GM18499 (cell line): ENCODE measurements at regions not wholly inside any gene's neighbourhood (a gene's known extent, or its start where the extent isn't known, plus 50 kb on each side); places are given as distances from the start of the nearest gene placed in this dataset.

ENCODE experiments used
- ATAC-seq: cut with Tn5 transposase; IDR thresholded peaks from one replicate; pipeline ENCODE4 v1.9.1; 2021; ENCODE audit warnings: moderate number of reproducible peaks; ENCODE audit not compliant: insufficient read depth, unreplicated experiment

- no peak for ATAC-seq
Measured at GRCh38 chr2:34419856-34420255, 820.8 kb upstream of the FAM98A start.

- ATAC-seq, result no peak
Measured at GRCh38 chr2:34416856-34417255, 817.8 kb upstream of the FAM98A start.

- ATAC-seq, result no peak
Measured at GRCh38 chr2:34414856-34415255, 815.8 kb upstream of the FAM98A start.

GRCh38 chr2:34408100-34408499 lies 809.0 kb upstream of the FAM98A start:
- ATAC-seq, result no peak

- no peak for ATAC-seq
Measured at GRCh38 chr2:34403512-34403911, 804.4 kb upstream of the FAM98A start.

- no peak for ATAC-seq
Measured at GRCh38 chr2:34402376-34402775, 803.3 kb upstream of the FAM98A start.

- ATAC-seq, result no peak
Measured at GRCh38 chr2:34401186-34401585, 802.1 kb upstream of the FAM98A start.

- ATAC-seq, result no peak
Measured at GRCh38 chr2:34388446-34388845, 789.3 kb upstream of the FAM98A start.

- ATAC-seq, result no peak
Measured at GRCh38 chr2:34387536-34387935, 788.4 kb upstream of the FAM98A start.

- ATAC-seq, result no peak
Measured at GRCh38 chr2:34379586-34379985, 780.5 kb upstream of the FAM98A start.

GRCh38 chr2:34373586-34374233 lies 774.6 kb upstream of the FAM98A start:
- no peak for ATAC-seq

- ATAC-seq, result no peak
Measured at GRCh38 chr2:34372967-34373366, 773.9 kb upstream of the FAM98A start.

GRCh38 chr2:34371711-34372110 lies 772.6 kb upstream of the FAM98A start:
- ATAC-seq, result no peak

GRCh38 chr2:34368304-34368703 lies 769.2 kb upstream of the FAM98A start:
- no peak for ATAC-seq

GRCh38 chr2:34365932-34366331 lies 766.8 kb upstream of the FAM98A start:
- ATAC-seq, result no peak

GRCh38 chr2:34365512-34365911 lies 766.4 kb upstream of the FAM98A start:
- no peak for ATAC-seq

GRCh38 chr2:34353509-34354113 lies 754.5 kb upstream of the FAM98A start:
- ATAC-seq, result no peak

GRCh38 chr2:34349527-34349926 lies 750.4 kb upstream of the FAM98A start:
- ATAC-seq, result no peak

GRCh38 chr2:34345030-34345429 lies 745.9 kb upstream of the FAM98A start:
- ATAC-seq, result no peak

GRCh38 chr2:34340307-34340706 lies 741.2 kb upstream of the FAM98A start:
- ATAC-seq, result no peak

- no peak for ATAC-seq
Measured at GRCh38 chr2:34337735-34338134, 738.6 kb upstream of the FAM98A start.

GRCh38 chr2:34332813-34333212 lies 733.7 kb upstream of the FAM98A start:
- no peak for ATAC-seq
